ENCODE measurements at regions not wholly inside any gene's neighbourhood (a gene's known extent, or its start where the extent isn't known, plus 50 kb on each side); places are given as distances from the start of the nearest gene placed in this dataset.

GRCh38 chr13:81406639-81407292 is 1065.8 kb upstream of the SPRY2 start:
- no peak for TF ChIP-seq CTCF (IDR thresholded peaks at IDR 0.05)
- TF ChIP-seq POLR2A (IDR thresholded peaks at IDR 0.05), result no peak
